Naive B cell (primary cell): ENCODE measurements at regions not wholly inside any gene's neighbourhood (a gene's known extent, or its start where the extent isn't known, plus 50 kb on each side); places are given as distances from the start of the nearest gene placed in this dataset.

ENCODE experiments used
- ATAC-seq, 2 donors: fragments of 150-1000 bp; cut with Tn5 transposase; 2 replicates each; pipeline ENCODE4 v1.10.0; 2021; ENCODE audit warnings: low read depth in 2 of 2, mild to moderate bottlenecking in 2 of 2, moderate library complexity in 2 of 2
- DNase-seq: peaks from one replicate; pipeline ENCODE4 v3.0.0; 2022
- H3K27ac Mint-ChIP-seq, 6 donors: one replicate each; pipeline ENCODE4 v1.8.0; 2020 to 2022; ENCODE audit warnings: mild to moderate bottlenecking in 6 of 6, mixed read lengths in 6 of 6, moderate library complexity in 5 of 6, inconsistent platforms in 2 of 6
- H3K27me3 Mint-ChIP-seq, 3 donors: one replicate each; pipeline ENCODE4 v1.8.0; 2021 to 2022; ENCODE audit warnings: mixed read lengths in 3 of 3, mild to moderate bottlenecking in 1 of 3
- H3K36me3 Mint-ChIP-seq, 2 donors: one replicate each; pipeline ENCODE4 v1.8.0; 2020 to 2022; ENCODE audit warnings: mixed read lengths in 2 of 2, inconsistent platforms in 1 of 2, mild to moderate bottlenecking in 1 of 2
- H3K4me1 Mint-ChIP-seq, 3 donors: one replicate each; pipeline ENCODE4 v1.8.0; 2020 to 2022; ENCODE audit warnings: mixed read lengths in 3 of 3, inconsistent platforms in 1 of 3, mild to moderate bottlenecking in 1 of 3, moderate library complexity in 1 of 3
- H3K4me3 Mint-ChIP-seq, 8 donors: one replicate each; pipeline ENCODE4 v1.8.0; 2020 to 2022; ENCODE audit warnings: mild to moderate bottlenecking in 8 of 8, mixed read lengths in 8 of 8, moderate library complexity in 8 of 8, inconsistent platforms in 2 of 8
- H3K9me3 Mint-ChIP-seq, 7 donors: one replicate each; pipeline ENCODE4 v1.8.0; 2020 to 2022; ENCODE audit warnings: mixed read lengths in 7 of 7, mild to moderate bottlenecking in 5 of 7, inconsistent platforms in 2 of 7, moderate library complexity in 1 of 7

GRCh38 chr18:30929718-30930117 lies 112.8 kb downstream of the DSC3 start:
- no peak overlapping the region for H3K4me3 Mint-ChIP-seq
- no peaks in the 10 kb centered on the region for H3K36me3 Mint-ChIP-seq
- peaks cover 0 to 2% (median under 1%) of the 10 kb centered on the region in 7 donors for H3K9me3 Mint-ChIP-seq
- no peak for DNase-seq
- H3K4me1 Mint-ChIP-seq: peaks cover 0 to 4% (median 0%) of the 10 kb centered on the region in 3 donors
- H3K27ac Mint-ChIP-seq: no peak overlapping the region
- H3K27me3 Mint-ChIP-seq: no peaks in the 10 kb centered on the region
- no peak for ATAC-seq

- no peaks in the 10 kb centered on the region for H3K27me3 Mint-ChIP-seq
- H3K9me3 Mint-ChIP-seq: peaks cover 0 to 6% (median 2%) of the 10 kb centered on the region in 7 donors
- no peak overlapping the region for H3K4me3 Mint-ChIP-seq
- H3K4me1 Mint-ChIP-seq: peaks cover 0 to 4% (median 0%) of the 10 kb centered on the region in 3 donors
- no peaks in the 10 kb centered on the region for H3K36me3 Mint-ChIP-seq
- DNase-seq (no peak), ATAC-seq (no peak)
- H3K27ac Mint-ChIP-seq: no peak overlapping the region
Observed at GRCh38 chr18:30929065-30929464, 113.5 kb downstream of the DSC3 start.

GRCh38 chr18:30927517-30928075 lies 114.9 kb downstream of the DSC3 start:
- Mint-ChIP-seq H3K4me1 (peaks cover 0 to 4% (median 0%) of the 10 kb centered on the region in 3 donors), H3K4me3 (no peak overlapping the region), H3K27ac (no peak overlapping the region), H3K36me3 (no peaks in the 10 kb centered on the region), H3K27me3 (no peaks in the 10 kb centered on the region), H3K9me3 (peaks cover 0 to 6% (median 2%) of the 10 kb centered on the region in 7 donors)
- no peak for ATAC-seq
- no peak for DNase-seq

GRCh38 chr18:30927042-30927441 lies 115.5 kb downstream of the DSC3 start:
- ATAC-seq (no peak), DNase-seq (no peak)
- no peak overlapping the region for H3K27ac Mint-ChIP-seq
- H3K4me3 Mint-ChIP-seq: no peak overlapping the region
- H3K36me3 Mint-ChIP-seq: no peaks in the 10 kb centered on the region
- H3K27me3 Mint-ChIP-seq: no peaks in the 10 kb centered on the region
- peaks cover 0 to 4% (median 0%) of the 10 kb centered on the region in 3 donors for H3K4me1 Mint-ChIP-seq
- H3K9me3 Mint-ChIP-seq: peaks cover 0 to 6% (median 0%) of the 10 kb centered on the region in 7 donors

- H3K9me3 Mint-ChIP-seq: peaks cover 0 to 6% (median 0%) of the 10 kb centered on the region in 7 donors
- no peak overlapping the region for H3K27ac Mint-ChIP-seq
- H3K4me1 Mint-ChIP-seq: peaks cover 0 to 4% (median 0%) of the 10 kb centered on the region in 3 donors
- H3K36me3 Mint-ChIP-seq: no peaks in the 10 kb centered on the region
- no peaks in the 10 kb centered on the region for H3K27me3 Mint-ChIP-seq
- DNase-seq (no peak), ATAC-seq (no peak)
- no peak overlapping the region for H3K4me3 Mint-ChIP-seq
Observed at GRCh38 chr18:30925795-30926194, 116.7 kb downstream of the DSC3 start.

- Mint-ChIP-seq H3K27me3 (no peaks in the 10 kb centered on the region), H3K36me3 (no peaks in the 10 kb centered on the region), H3K4me3 (no peak overlapping the region), H3K9me3 (peaks cover 0 to 6% (median 0%) of the 10 kb centered on the region in 7 donors), H3K27ac (no peak overlapping the region), H3K4me1 (no peaks in the 10 kb centered on the region)
- no peak for ATAC-seq
- no peak for DNase-seq
Observed at GRCh38 chr18:30920757-30921156, 121.8 kb downstream of the DSC3 start.

- ATAC-seq: no peak
Observed at GRCh38 chr18:30920351-30920750, 122.2 kb downstream of the DSC3 start.

GRCh38 chr18:30917651-30918050 lies 124.9 kb downstream of the DSC3 start:
- H3K9me3 Mint-ChIP-seq: peaks cover 0 to 2% (median 0%) of the 10 kb centered on the region in 7 donors
- no peak for DNase-seq
- no peaks in the 10 kb centered on the region for H3K4me1 Mint-ChIP-seq
- ATAC-seq: no peak
- H3K27ac Mint-ChIP-seq: no peak overlapping the region
- no peaks in the 10 kb centered on the region for H3K27me3 Mint-ChIP-seq
- H3K4me3 Mint-ChIP-seq: no peak overlapping the region
- H3K36me3 Mint-ChIP-seq: no peaks in the 10 kb centered on the region

More at GRCh38 chr18:30920351-30920750, 122.2 kb downstream of the DSC3 start:
- H3K36me3 Mint-ChIP-seq: no peaks in the 10 kb centered on the region
- peaks cover 0 to 6% (median 0%) of the 10 kb centered on the region in 7 donors for H3K9me3 Mint-ChIP-seq
- DNase-seq: no peak
- H3K4me1 Mint-ChIP-seq: no peaks in the 10 kb centered on the region
- H3K4me3 Mint-ChIP-seq: no peak overlapping the region
- no peak overlapping the region for H3K27ac Mint-ChIP-seq
- H3K27me3 Mint-ChIP-seq: no peaks in the 10 kb centered on the region

GRCh38 chr18:30915336-30915988 lies 127.1 kb downstream of the DSC3 start:
- no peak for ATAC-seq
- Mint-ChIP-seq H3K27ac (no peak overlapping the region), H3K36me3 (no peaks in the 10 kb centered on the region), H3K4me3 (no peak overlapping the region), H3K4me1 (no peaks in the 10 kb centered on the region), H3K27me3 (no peaks in the 10 kb centered on the region), H3K9me3 (peaks cover 0 to 3% (median 0%) of the 10 kb centered on the region in 7 donors)
- DNase-seq: no peak

GRCh38 chr18:30908381-30908780 lies 134.2 kb downstream of the DSC3 start:
- no peaks in the 10 kb centered on the region for H3K27me3 Mint-ChIP-seq
- ATAC-seq: no peak
- no peaks in the 10 kb centered on the region for H3K36me3 Mint-ChIP-seq
- H3K4me3 Mint-ChIP-seq: no peak overlapping the region
- DNase-seq: no peak
- H3K27ac Mint-ChIP-seq: no peak overlapping the region
- H3K9me3 Mint-ChIP-seq: peaks cover 0 to 4% (median 2%) of the 10 kb centered on the region in 7 donors
- no peaks in the 10 kb centered on the region for H3K4me1 Mint-ChIP-seq

GRCh38 chr18:30903566-30903965 lies 139.0 kb downstream of the DSC3 start:
- Mint-ChIP-seq H3K9me3 (peaks cover 0 to 1% (median 0%) of the 10 kb centered on the region in 7 donors), H3K27me3 (no peaks in the 10 kb centered on the region), H3K4me3 (no peak overlapping the region), H3K36me3 (no peaks in the 10 kb centered on the region), H3K4me1 (no peaks in the 10 kb centered on the region), H3K27ac (no peak overlapping the region)
- ATAC-seq (no peak), DNase-seq (no peak)

GRCh38 chr18:30889519-30890301 lies 152.8 kb downstream of the DSC3 start:
- Mint-ChIP-seq H3K27me3 (no peaks in the 10 kb centered on the region), H3K4me3 (no peak overlapping the region)

GRCh38 chr18:30888344-30888743 lies 154.2 kb downstream of the DSC3 start:
- Mint-ChIP-seq H3K9me3 (no peaks in the 10 kb centered on the region), H3K27ac (no peak overlapping the region), H3K27me3 (no peaks in the 10 kb centered on the region), H3K4me3 (no peak overlapping the region), H3K36me3 (no peaks in the 10 kb centered on the region), H3K4me1 (no peaks in the 10 kb centered on the region)
- DNase-seq (no peak), ATAC-seq (no peak)

More at GRCh38 chr18:30889519-30890301, 152.8 kb downstream of the DSC3 start:
- Mint-ChIP-seq H3K9me3 (no peaks in the 10 kb centered on the region), H3K4me1 (no peaks in the 10 kb centered on the region), H3K27ac (no peak overlapping the region), H3K36me3 (no peaks in the 10 kb centered on the region)
- ATAC-seq (no peak), DNase-seq (no peak)

- H3K4me3 Mint-ChIP-seq: no peak overlapping the region
- H3K27ac Mint-ChIP-seq: no peak overlapping the region
- no peaks in the 10 kb centered on the region for H3K9me3 Mint-ChIP-seq
- no peaks in the 10 kb centered on the region for H3K36me3 Mint-ChIP-seq
- H3K27me3 Mint-ChIP-seq: no peaks in the 10 kb centered on the region
- ATAC-seq (no peak), DNase-seq (no peak)
- no peaks in the 10 kb centered on the region for H3K4me1 Mint-ChIP-seq
Observed at GRCh38 chr18:30886998-30887397, 155.5 kb downstream of the DSC3 start.
